A172 (cell line): ENCODE measurements at regions not wholly inside any gene's neighbourhood (a gene's known extent, or its start where the extent isn't known, plus 50 kb on each side); places are given as distances from the start of the nearest gene placed in this dataset.
"Not testable (repeated sequence)": the region's sequence is repeated elsewhere in the genome, so short reads cannot be mapped to it uniquely, and the experiment has no call there.

Experiments used
- DNase-seq: peaks from one replicate; pipeline ENCODE4 v3.0.0-alpha.2; 2015; ENCODE audit warnings: low spot score

DNA sequence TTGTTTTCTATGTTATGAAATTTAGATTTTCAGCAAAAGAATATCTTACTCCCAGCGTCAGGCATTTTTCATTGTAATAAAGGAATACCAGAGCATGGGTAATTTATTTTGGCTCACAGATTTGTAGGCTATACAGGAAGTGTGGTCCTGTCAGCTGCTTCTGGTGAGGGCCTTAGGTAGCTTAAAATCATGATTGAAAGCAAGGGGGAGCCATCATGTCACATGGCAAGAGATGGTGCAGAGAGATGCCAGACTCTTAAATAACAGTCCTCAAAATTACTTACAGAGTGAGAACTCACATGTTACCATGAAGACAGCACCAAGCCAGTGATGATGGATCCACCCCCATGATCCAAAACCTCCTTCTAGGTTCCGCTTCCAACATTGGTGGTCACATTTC is 825.0 kb upstream of the CHORDC1 start:
- DNase-seq: no peak

DNA sequence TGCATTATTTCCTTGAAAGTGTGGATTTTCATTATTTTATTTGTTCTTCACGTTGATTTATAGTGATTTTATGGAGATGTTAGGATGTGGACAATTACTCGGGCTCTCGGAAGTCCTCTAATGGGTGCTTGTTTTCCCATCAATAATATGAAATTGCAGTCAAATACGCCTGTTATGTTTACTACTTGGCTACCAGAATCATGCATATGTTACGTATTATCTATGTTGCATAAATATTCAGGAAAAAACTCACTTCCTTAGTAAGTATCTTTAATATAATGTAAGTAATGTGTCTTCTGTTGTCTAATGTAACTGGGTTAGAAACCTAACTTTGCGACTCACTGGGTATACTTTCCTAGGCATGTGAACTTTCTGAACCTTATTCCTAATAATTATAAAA is 823.4 kb upstream of the CHORDC1 start:
- DNase-seq: no peak

DNA sequence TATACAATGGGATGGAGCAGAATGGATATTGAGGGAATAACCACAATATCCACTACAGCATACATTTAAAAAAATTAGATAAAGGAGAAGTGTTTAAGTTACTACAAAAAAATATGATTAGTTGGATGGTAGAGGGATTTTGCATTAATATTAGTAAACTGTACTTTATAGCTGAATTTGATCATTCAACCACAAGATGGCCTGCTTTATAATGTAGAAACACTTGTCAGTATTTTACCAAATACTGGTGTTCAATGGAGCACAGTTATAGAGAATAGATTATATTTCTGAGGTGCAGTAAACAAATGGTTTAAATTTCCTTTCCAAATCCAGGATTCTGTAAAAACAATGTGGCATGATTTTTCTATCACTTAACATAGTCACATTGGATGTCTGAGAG is 818.8 kb upstream of the CHORDC1 start:
- DNase-seq: no peak

DNA sequence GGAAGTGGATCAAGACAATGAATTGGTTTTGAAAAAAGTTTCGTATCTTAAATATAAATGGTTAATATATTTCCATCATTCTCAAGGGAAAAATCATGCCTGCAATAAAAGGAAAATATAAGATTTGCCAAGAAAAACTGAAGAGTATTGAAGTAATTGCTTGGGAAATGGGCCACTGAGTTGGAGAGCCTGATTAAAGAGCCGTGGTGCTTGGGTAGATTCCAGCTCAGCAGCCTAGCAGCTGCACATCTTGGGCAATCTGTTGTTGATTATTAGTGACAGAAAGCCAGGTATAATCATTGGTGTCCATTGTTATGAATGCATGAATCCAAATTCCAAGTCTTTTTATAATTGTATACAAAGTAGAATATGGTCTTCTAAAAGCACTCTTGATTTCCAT is 800.9 kb upstream of the CHORDC1 start:
- no peak for DNase-seq

DNA sequence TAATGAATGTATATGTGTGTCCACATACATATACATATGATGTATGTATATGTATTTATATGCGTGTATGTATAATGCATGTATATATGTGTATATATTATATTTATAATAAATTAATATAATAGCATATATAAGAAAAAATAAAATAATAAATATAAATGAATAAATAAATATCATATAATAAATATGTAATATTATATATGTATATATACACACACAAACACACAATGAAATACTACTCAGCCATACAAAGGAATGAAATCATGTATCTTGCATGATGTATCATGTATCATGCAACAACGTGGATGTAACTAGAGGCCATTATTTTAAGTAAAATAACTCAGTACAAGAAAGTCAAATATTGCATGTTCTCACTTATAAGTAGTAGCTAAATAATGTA is 788.7 kb upstream of the CHORDC1 start:
- no peak for DNase-seq

DNA sequence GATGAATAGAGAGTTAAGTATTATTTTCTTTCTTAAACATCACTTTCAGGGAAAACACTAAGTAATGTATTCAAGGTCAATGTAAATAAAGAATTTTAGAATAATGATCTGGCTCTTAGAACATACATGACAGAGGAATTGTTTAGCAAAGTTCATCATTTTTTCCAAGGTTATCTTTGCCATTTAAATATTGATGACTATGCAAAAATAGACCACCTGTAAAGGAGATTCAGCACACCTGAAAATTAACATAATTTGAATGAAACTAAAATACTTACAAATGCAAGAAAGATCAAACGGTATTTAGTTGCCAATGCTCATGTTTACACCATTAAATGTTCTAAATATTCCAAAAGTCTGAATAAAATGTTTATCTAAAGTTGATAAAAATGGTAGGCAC is 782.6 kb upstream of the CHORDC1 start:
- no peak for DNase-seq

DNA sequence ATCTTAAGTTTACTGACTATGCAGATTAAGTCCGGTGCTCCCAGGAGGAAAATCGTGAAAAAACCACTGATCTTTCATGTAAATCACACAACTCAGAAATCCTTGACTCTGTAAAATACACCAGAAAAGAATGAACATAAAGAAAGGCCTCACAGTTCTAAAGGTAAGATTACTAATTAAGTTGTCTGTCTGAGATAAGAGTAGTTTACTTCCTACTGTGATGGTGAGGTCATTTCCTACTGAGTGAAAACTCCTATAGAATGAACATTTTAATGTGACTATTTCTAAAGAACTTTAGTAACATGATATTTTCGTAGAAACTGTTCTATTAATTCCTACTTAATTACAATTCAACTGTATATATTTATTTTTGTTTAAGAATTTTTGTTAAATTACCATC is 774.4 kb upstream of the CHORDC1 start:
- DNase-seq: no peak

DNA sequence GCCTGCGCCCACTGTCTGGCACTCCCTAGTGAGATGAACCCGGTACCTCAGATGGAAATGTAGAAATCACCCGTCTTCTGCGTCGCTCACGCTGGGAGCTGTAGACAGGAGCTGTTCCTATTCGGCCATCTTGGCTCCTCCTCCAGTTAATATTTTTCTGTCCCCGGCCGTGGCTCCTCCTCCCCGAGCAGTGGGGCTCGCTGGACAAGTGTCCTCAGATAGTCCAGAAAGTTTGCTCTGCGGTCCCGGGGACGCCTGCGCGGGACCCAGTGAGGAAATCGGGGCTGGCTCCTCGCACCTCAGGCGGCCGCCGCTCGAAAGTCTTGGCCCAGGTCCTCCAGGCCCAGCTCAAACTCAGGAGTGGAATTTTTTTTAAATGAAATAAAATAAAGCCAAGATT is 749.3 kb upstream of the CHORDC1 start:
- not testable (repeated sequence) for DNase-seq

DNA sequence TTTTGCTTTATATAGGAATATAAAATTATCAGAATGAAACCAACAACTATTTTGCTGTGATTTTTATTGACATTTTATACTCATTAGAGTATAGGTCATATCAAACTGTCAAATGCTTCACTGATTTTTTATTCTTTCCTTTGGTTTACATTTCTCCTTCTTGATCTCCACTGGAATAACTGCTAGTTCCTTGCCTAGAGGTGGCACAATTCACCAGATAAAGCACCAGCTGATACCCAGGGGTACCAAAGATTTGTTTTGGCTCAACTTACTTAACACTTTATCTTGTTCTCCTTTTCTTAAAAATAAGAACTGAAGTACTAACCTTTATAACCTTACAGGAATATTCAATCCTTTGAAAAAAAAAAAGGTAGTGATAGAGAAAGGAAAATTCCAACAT is 725.1 kb upstream of the CHORDC1 start:
- DNase-seq: no peak

DNA sequence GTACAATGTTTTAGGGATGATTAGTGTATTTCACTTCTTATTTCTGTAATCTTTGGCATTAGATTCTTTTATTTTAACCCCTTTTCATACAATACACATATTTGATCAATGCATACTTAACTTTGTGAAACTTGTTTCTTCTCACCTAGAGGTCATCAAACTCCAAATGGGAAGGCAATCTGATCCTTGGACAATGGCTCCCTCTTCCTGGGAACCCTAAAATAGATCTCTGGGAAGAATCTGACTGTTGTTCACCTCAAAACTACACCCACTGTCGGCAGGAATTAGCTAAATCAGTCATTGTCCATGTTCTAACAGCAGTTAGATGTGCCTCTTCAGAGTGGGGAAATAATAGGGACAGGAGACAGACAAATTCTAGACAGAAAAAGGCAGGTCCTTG is 707.4 kb upstream of the CHORDC1 start:
- no peak for DNase-seq

DNA sequence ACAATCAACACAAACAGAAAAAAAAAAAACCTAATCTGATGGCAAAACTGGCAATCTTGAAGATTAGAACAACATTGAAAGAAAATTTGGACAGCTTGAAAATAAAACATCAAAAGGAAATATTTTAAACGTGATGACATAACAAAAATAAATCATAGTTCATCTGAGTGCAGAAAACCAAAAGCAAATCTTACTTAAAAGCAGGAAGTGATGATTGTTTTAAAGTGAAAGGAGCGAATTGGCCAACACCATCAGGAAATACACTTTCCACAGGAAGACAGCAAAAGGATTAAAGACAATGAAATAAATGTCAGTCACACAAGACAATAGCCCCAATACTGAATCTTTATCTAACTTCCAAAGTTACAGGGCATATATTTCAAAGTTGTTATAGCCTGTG is 696.5 kb upstream of the CHORDC1 start:
- no peak for DNase-seq

DNA sequence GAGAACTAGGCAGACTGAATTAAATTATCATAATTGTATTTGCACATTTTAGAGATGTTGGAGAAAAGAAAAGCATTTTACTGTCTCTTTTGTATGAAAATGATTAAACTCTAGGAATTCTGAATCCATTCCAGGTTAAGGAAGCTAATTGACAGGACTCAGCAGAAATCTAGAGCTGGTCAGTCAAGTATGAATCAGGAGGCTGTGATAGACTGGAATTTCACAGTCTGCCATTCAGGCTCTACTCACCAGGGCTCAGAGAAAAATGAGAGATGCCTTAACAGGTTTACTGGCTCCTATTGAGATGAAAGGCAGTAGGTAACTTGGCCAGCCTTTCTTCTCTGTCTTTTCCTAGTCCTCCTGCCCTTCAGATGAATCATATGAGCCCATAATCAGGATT is 693.9 kb upstream of the CHORDC1 start:
- no peak for DNase-seq

DNA sequence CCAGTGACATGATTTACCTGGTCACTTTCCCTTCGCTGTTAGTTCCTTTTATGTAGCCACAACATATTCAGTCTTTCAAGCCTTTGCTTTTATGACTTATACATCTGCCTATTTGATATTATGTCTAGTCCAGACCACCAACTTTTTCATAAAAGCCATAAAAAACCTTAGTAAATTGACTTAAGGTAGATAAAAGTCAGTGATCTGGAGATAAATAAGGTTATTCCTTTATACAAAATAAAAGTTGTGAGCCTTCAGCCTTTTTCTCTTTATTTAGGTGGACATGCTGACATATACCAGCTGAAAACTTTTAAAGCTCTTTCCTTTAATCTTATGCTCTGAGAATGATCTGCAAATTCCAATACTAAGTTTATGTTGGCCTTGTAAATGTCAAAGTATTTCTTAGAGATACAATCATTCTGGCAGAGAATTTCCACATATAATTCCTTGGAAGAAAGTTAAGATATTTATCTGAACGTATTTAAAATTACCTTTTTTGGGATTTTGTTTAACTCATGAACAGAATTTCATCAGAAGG is 690.4 kb upstream of the CHORDC1 start:
- no peak for DNase-seq

DNA sequence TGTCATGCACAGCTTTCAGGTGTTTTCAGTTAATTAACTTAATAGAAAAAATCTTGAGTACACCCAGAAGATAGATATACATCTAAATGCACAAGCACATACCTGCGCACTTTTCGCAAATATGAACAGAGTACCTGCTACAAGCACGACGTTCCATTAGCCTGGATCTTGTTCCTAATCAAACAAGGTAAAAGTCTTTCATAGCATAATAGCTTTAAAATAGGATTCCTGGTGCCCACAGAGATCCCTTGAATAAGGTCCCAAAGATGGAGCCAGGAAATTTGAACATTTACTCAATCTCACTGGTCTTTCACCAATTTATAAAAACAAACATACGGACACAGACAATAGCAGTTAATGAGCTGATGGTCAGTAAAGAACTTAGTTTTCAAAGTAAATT is 689.8 kb upstream of the CHORDC1 start:
- no peak for DNase-seq

DNA sequence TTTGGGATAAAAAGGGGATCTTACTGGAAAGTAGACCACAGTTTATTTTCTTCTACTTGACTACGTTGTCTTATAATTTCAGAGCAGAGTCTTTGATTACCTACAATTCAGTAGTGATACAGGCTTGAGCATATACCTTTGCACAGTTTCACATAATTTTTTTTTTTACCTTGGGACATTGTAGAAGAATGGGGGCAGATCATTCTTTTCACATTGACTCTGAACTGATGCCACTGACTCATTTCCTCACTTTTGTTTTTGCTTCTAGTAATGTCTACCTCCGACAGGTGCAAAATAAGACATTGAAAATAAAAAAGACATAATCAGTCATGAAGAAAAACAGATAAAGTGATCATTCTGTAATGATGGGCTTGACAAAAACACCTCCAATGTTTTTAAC is 688.3 kb upstream of the CHORDC1 start:
- DNase-seq: no peak

DNA sequence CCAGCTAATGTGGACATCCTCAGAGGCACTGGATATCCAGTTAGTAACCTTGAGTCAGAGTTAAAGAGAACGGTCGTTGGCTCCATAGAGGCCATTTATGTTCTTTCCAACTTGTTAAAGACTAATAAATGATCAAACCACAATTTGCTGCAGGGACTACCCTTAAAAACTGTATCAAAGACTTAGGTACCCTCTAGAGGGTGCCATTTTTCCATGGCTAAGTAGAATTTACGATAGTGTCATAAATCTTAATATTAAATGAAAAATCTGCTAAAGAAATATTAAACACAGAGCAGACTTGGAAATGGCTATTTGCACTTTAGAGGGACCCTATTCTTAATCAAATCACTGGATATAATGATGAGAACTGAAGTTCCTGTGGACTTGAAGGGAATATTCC is 685.2 kb upstream of the CHORDC1 start:
- DNase-seq: no peak

DNA sequence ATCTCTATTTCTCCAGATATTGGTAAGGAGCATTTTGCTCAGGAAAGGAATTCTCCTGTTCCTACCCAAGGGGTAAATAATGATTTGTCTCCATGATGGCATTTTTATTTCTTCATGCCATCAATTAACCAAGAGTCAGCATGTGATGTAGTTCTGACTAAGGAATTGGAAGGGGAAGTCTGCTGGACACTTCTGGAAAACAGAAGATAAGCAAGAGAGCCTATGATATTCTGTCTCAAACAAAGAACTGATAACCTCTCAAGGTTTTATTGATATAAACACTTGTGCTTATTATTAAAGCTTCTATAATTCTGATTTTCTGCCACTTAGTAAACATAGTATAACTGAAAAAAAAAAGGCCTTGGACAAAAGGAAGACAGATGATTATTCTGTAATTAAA is 673.0 kb upstream of the CHORDC1 start:
- DNase-seq: no peak

DNA sequence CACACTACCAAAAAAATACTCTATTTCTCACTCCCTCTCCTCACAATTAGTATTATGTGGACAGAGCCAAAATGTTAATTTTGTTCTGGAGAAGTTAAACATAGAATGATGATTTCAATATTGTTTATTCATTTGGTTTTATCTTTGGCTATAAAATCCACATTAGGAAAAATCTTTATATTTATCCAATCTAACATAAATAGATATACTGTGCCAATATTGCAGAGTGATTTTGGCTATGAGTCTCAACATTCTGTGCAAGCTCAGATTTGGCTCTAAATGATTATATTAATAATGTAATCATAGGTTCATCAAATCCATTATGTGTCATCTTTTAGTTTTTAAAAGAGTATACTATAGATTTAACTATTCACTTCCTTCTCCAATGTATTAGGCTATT is 667.5 kb upstream of the CHORDC1 start:
- no peak for DNase-seq

DNA sequence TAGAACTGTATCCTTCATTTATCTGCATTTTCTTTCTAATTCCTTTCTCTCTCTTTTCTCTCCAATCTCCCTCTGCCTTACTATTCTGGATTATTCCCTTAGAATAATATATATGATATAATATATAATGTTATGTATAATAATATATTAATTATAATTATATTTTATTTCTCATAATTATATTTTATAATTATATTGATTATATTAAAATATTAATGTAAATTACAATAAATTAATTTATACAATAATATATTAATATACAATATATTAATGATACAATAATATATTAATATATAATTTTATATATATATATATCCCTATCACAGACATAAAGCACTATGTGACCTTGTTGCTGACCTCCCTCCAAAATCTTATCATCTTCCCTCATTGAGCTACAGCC is 661.3 kb upstream of the CHORDC1 start:
- no peak for DNase-seq

DNA sequence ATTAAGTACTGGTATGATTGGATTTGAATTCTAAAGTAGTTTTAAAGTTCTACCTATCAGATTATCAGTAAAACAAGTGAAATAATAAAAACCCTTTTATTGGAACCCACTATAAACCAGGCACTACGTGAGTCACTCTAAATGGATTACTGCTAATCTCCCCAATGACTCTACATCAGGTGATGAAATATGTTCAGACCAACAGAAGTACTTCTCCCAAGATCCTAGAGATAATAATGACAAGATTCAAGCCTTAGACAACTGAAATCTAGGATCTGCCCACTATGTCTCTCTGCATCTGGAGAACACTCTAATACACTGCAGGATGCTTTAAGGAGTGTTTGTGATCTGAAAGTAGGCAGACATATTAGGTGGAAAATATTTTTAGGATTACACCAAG is 652.1 kb upstream of the CHORDC1 start:
- no peak for DNase-seq

DNA sequence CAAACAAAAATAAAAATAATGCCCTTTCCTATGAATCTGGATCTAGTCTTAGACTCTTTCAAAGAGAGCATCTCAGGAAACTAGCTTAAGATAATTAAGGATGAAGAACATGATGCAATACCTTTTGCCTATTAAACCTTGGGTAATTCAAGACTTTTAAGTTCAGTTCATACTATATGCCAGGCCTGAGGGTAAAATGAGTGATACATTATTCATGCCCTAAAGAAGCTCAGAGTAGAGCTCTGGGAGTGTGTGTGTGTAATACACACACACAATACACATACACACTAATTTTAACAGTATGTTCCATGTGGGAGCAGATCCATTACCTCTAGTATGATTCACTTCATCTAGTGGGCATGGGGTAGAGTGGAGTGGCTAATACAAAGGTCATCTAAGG is 651.4 kb upstream of the CHORDC1 start:
- no peak for DNase-seq

DNA sequence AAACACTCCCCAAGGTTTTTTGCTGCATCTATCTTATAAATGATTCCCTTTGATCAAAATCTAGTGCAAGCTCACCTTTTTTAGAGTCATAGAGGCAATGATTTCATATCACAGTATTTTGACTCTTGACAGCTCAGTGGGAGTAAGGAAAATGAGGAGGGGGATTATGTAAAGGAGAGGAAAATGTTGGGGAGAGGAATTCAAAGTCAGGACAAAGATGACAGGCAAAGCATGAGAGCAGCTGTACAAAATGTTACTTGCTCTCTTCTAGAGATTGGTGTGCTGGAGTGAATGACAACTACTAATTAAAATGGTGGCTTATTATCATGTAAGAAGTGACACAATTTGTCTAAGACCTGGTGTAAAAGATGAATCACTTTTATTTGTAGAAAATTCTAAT is 644.6 kb upstream of the CHORDC1 start:
- no peak for DNase-seq

DNA sequence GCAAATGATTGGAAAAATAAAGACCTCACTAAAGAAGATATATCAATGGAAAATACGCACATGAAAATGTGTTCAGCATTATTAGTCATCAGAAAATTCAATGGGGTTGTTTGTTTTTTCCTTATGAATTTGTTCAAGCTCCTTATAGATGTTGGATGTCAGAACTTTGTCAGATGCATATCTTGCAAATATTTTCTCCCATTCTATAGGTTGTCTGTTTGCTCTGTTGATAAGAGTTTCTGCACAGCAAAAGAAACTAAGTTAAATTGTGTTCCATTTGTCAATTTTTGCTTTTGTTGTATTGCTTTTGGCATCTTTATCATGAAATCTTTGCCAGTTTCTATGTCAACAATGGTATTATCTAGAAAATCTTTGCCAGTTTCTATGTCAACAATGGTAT is 633.9 kb upstream of the CHORDC1 start:
- DNase-seq: no peak

DNA sequence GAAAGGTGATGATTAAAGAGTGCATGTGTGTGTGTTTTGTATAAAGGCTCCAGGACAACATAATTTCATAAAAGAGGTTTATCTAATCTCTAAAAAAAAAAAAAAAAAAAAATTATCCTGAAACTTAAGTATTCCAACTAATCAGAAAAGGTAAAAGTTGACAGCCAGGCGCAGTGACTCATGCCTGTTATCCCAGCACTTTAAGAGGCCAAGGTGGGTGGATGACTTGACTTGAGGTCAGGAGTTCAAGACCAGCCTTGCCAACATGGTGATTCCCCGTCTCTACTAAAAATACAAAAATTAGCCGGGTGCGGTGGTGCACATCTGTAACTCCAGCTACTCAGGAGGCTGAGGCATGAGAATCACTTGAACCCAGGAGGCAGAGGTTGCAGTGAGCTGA is 632.7 kb upstream of the CHORDC1 start:
- DNase-seq: no peak

DNA sequence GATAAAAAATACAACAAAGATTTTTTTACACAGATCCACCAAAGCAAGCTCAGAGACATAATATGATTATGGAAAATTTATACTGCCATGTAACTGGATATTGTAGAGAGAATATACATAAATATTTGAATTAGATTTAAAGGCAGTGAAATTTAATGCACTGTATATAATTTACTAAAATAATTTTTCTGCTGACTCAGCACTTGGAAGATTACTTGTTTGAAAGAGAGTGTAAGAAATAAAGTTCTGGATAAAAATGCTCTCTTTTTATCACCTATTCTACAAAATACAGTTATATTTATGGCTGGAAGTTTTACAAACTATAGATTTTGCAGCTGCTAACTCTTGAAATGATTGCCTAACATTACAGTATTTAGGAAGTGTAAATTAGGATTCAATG is 628.3 kb upstream of the CHORDC1 start:
- no peak for DNase-seq
